Psoas muscle (tissue), 7 donors: ENCODE measurements at regions not wholly inside any gene's neighbourhood (a gene's known extent, or its start where the extent isn't known, plus 50 kb on each side); places are given as distances from the start of the nearest gene placed in this dataset.
"Not testable (repeated sequence)": the region's sequence is repeated elsewhere in the genome, so short reads cannot be mapped to it uniquely, and the experiment has no call there.

Source experiments
- ATAC-seq, 4 donors: fragments of 200-7000 bp; cut with Tn5 transposase; one replicate each; pipeline ENCODE4 v1.9.1; 2020; ENCODE audit warnings: moderate library complexity in 3 of 4, mild to moderate bottlenecking in 2 of 4
- DNase-seq, 2 donors: peaks; one replicate each; pipeline ENCODE4 v3.0.0-alpha.2; 2020
- H3K27ac ChIP-seq: fragments of 200-600 bp; one replicate; pipeline ENCODE4 v1.8.0; 2022
- H3K27me3 ChIP-seq, 3 donors: fragments of 200-600 bp in 1 of 3; one replicate each; pipeline versions ENCODE4 v1.6.1 to v1.8.0; 2013 to 2022; ENCODE audit warnings: low read length in 2 of 3, mild to moderate bottlenecking in 2 of 3, moderate library complexity in 1 of 3; ENCODE audit not compliant: insufficient read depth in 3 of 3
- H3K36me3 ChIP-seq, 2 donors: fragments of 200-600 bp in 1 of 2; one replicate each; pipeline versions ENCODE4 v1.6.1 to v1.8.0; 2013 to 2022; ENCODE audit warnings: low read depth in 1 of 2, mild to moderate bottlenecking in 1 of 2, moderate library complexity in 1 of 2; ENCODE audit not compliant: insufficient read depth in 1 of 2
- H3K4me1 ChIP-seq: fragments of 200-600 bp; one replicate; pipeline ENCODE4 v1.8.0; 2022
- H3K4me3 ChIP-seq: fragments of 200-600 bp; one replicate; pipeline ENCODE4 v1.8.0; 2022; ENCODE audit warnings: mild to moderate bottlenecking
- H3K9me3 ChIP-seq: fragments of 200-600 bp; one replicate; pipeline ENCODE4 v1.8.0; 2022
- WGBS, 3 donors: extraction: QIAGEN DNeasy Blood & Tissue Kit; methylation state at CpG; one replicate each; pipeline versions ENCODE4 v1.1.6 to v1.1.7; 2013; 5-methylcytosine and 5-hydroxymethylcytosine counted together
- intact Hi-C, 2 donors: fragments of 100-400 bp; cut with DNase I; formaldehyde crosslinking; loops; one replicate each; pipeline versions ENCODE4 v1.11.0 to v1.14.2; 2022
- TF ChIP-seq, protein P1 (sequence below): fragments of 200-600 bp; IDR thresholded peaks from one replicate; pipeline ENCODE4 v1.8.0; 2022; ENCODE audit warnings: antibody characterized with exemption
- donor health status: healthy with polysubstance abuse.
- donor health status: DM: no; HTN: no; CAD: no; lungs with moderate emphysema.
- donor health status: Bipolar disorder and iron deficiency.
- donor health status: healthy.
- donor health status: DM: yes; HTN: yes; CAD: no.
- donor health status: DM: no; HTN: no; CAD: no.
- donor health status: DM: yes; HTN: yes; CAD: no.

DNA sequence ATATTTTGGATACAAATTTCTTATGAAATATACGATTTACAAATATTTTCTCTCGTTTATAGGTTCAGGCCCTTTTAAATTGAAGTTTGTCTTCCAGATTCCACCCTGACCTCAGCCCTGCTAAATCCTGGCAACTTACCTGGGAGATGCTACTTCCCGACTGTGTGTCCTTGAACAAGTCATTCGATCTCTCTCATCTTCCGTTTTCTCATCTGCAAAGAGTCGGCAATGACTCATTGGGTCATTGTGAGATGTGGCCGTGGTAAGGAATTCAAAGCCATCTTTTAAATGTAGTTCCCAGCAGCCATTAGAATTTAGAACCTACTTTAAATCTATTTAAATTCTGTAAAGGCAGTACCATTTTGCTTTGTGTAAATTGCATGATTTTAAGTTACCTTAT, 72.5 kb downstream of the LHX2 start:
- no peak for ATAC-seq
- H3K4me1 ChIP-seq: no peaks in the 10 kb centered on the region
- 69 to 77% (median 76%) methylated on average over 7 of the region's 7 CpGs for WGBS, 3 donors
- no peak overlapping the region for H3K4me3 ChIP-seq
- no peaks in the 10 kb centered on the region for H3K9me3 ChIP-seq
- TF ChIP-seq, protein P1, sequence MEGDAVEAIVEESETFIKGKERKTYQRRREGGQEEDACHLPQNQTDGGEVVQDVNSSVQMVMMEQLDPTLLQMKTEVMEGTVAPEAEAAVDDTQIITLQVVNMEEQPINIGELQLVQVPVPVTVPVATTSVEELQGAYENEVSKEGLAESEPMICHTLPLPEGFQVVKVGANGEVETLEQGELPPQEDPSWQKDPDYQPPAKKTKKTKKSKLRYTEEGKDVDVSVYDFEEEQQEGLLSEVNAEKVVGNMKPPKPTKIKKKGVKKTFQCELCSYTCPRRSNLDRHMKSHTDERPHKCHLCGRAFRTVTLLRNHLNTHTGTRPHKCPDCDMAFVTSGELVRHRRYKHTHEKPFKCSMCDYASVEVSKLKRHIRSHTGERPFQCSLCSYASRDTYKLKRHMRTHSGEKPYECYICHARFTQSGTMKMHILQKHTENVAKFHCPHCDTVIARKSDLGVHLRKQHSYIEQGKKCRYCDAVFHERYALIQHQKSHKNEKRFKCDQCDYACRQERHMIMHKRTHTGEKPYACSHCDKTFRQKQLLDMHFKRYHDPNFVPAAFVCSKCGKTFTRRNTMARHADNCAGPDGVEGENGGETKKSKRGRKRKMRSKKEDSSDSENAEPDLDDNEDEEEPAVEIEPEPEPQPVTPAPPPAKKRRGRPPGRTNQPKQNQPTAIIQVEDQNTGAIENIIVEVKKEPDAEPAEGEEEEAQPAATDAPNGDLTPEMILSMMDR: no peak
- H3K36me3 ChIP-seq: no peaks in the 10 kb centered on the region
- intact Hi-C loops: no loop called here
- H3K27ac ChIP-seq: no peak overlapping the region
- no peak for DNase-seq
- H3K27me3 ChIP-seq: peaks cover 0 to 6% (median 1%) of the 10 kb centered on the region in 3 donors

DNA sequence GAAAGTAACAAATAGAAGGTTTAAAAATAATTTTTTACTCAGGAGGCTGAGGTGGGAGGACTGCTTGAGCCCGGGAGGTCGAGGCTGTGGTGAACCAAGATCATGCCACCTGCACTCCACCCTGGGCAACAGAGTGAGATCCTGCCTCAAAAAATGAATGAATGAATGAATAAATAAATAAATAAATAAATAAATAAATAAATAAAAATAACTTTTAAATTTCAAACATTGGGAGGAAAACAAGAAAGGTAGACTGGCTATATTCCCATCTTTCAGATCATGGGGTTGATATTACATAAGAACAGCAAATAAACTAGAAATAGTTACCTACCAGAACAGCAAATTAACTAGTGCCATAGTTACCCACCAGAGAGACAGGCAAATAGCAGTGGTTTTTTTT, 75.7 kb downstream of the LHX2 start:
- ATAC-seq: no peak
- no peaks in the 10 kb centered on the region for H3K36me3 ChIP-seq
- no peaks in the 10 kb centered on the region for H3K9me3 ChIP-seq
- no peak for DNase-seq
- intact Hi-C loops: no loop called here
- H3K4me1 ChIP-seq: no peaks in the 10 kb centered on the region
- WGBS, 3 donors: 92 to 97% (median 96%) methylated on average over 2 of the region's 2 CpGs
- H3K27me3 ChIP-seq: peaks cover 0 to 18% (median 1%) of the 10 kb centered on the region in 3 donors
- TF ChIP-seq, protein P1: no peak
- no peak overlapping the region for H3K4me3 ChIP-seq
- no peak overlapping the region for H3K27ac ChIP-seq

DNA sequence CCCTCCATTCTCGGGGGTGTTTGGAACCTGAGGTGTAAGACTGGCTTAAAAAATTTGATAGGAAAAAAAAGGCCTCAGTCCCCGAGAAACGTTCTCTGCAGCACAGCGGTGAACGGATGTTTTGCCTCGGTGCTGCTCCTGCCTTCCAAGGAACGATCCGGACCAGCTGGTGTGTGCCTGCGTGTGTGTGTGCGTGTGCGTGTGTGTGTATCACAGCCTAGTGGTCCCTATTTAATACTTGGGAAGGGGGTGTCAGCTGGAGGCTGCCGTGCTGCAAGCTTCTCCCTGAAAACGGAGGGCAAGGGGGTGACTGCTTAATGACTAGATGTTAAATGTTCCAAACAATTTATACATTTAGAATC, 76.9 kb downstream of the LHX2 start:
- Histone ChIP-seq H3K4me1 (no peaks in the 10 kb centered on the region), H3K27ac (no peak overlapping the region), H3K4me3 (no peak overlapping the region), H3K36me3 (no peaks in the 10 kb centered on the region), H3K9me3 (no peaks in the 10 kb centered on the region), H3K27me3 (peaks cover 0 to 18% (median 1%) of the 10 kb centered on the region in 3 donors)
- ATAC-seq: no peak
- 22 to 33% (median 32%) methylated on average over 13 of the region's 13 CpGs for WGBS, 3 donors
- no peak for DNase-seq
- TF ChIP-seq, protein P1: no peak
- intact Hi-C loops: no loop called here

DNA sequence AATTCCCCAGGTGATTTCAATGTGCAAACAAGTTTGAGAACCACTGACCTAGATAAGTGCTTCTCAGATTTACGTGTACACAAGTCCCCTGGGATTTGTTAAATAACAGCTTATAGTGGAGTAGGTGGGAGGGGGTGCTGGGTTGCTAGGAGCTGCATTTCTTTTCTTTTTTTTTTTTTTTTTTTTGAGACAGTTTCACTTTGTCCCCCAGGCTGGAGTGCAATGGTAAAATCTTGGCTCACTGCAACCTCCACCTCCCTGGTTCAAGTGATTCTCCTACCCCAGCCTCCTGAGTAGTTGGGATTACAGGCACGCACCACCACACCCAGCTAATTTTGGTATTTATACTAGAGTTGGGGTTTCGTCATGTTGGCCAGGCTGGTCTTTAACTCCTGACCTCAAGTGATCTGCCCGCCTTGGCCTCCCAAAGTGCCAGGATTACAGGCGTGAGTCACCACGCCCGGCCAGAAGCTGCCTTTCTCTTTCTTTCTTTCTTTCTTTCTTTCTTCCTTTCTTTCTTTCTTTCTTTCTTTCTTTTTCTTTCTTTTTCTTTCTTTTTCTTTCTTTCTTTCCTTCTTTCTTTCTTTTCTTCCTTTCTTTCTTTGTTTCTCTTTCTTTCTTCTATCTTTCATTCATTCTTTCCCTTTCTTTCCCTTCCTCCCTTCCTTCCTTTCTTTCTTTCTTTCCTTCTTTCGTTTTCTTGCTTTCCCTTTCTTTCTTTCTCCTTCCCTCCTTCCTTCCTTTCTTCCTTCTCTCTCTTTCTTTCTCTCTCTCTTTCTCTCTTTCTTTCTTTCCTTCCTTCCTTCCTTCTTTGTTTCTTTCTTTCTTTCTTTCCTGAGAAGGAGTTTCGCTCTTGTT, 78.3 kb downstream of the LHX2 start:
- H3K27ac ChIP-seq, intact Hi-C loops, H3K4me1 ChIP-seq, H3K9me3 ChIP-seq, H3K36me3 ChIP-seq, DNase-seq, H3K4me3 ChIP-seq, ATAC-seq: not testable (repeated sequence)
- H3K27me3 ChIP-seq: peaks cover 0 to 18% (median 1%) of the 10 kb centered on the region in 3 donors
- WGBS, 3 donors: 71 to 83% (median 83%) methylated on average over 9 of the region's 9 CpGs

DNA sequence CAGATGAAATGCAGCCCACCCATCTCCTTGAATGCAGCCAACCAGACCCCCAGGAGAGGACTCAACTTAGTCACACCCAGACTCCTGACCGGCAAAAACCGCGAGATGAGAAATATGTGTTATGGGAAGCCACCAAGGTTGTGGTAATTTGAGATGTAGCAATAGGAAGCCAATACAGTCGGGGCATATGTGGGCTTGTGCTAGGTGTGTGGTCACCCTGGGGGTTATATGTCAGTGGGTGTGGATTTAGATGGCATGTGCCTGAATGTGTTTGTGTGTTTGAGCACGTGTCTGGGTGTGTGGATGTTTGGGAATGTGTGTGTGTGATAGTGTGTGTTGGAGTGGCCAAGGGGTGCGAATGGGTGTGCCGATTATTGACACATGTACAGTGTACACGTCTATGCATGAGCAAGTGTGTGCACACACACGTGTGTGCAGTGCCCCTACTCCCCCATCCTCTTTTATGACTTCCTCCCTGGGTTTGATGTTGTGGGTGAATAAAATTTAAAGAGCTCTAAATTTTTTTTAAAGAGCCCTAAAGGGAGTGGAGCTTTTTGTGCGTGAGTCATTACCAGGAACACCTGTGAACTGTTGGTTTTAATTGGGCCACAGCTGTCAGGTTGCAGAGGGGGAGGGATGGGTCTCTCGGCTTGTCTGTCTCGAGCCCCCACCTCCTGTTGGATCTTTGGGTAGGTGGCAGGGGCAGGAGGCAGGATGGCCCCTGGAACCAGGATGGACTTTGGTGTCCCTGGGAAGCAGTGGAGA, 86.8 kb downstream of the LHX2 start:
- TF ChIP-seq, protein P1: no peak
- ATAC-seq (no peak), DNase-seq (no peak)
- Histone ChIP-seq H3K9me3 (no peaks in the 10 kb centered on the region), H3K27me3 (peaks cover 0 to 14% (median 0%) of the 10 kb centered on the region in 3 donors), H3K36me3 (no peaks in the 10 kb centered on the region), H3K4me1 (no peaks in the 10 kb centered on the region), H3K4me3 (no peak overlapping the region), H3K27ac (no peak overlapping the region)
- intact Hi-C loops: no loop called here
- WGBS, 3 donors: 47 to 51% (median 48%) methylated on average over 12 of the region's 12 CpGs
